OCI-LY7 (cell line): ENCODE measurements at regions not wholly inside any gene's neighbourhood (a gene's known extent, or its start where the extent isn't known, plus 50 kb on each side); places are given as distances from the start of the nearest gene placed in this dataset.

Source experiments
- BruUV-seq: library from RNA; stranded (reverse); fragments of 400-500 nt; replicated peaks from 2 replicates; lab custom pipeline; 2021; lab: Mats Ljungman, UMichigan
- CTCF ChIA-PET: fragments of 300-600 bp; sonication (Branson Sonifier 250); formaldehyde crosslinking; loops from one replicate; lab custom pipeline; 2022; ENCODE audit warnings: antibody characterized with exemption; ENCODE audit not compliant: unreplicated experiment; lab: Charles Lee
- POLR2A ChIA-PET: fragments of 300-600 bp; sonication (Branson Sonifier 250); formaldehyde crosslinking; loops from one replicate; lab custom pipeline; 2022; ENCODE audit warnings: antibody characterized with exemption; lab: Charles Lee
- DNase-seq: peaks from one replicate; pipeline ENCODE4 v3.0.0-alpha.2; 2015; ENCODE audit warnings: low spot score
- H2AFZ ChIP-seq: fragments of 200-600 bp; sonication (generic), shearing (Covaris generic); 2 replicates; pipeline ENCODE4 v1.6.1; 2014; ENCODE audit warnings: mild to moderate bottlenecking, antibody characterized with exemption, low read length, moderate library complexity
- H3K27ac ChIP-seq: fragments of 200-600 bp; sonication (generic); 2 replicates; pipeline ENCODE4 v1.5.1; 2014; ENCODE audit warnings: mixed run types, low read depth, mild to moderate bottlenecking, moderate library complexity, low read length, inconsistent platforms; ENCODE audit not compliant: poor library complexity, severe bottlenecking
- H3K36me3 ChIP-seq: fragments of 200-600 bp; sonication (generic); 2 replicates; pipeline ENCODE4 v1.6.1; 2014; ENCODE audit warnings: mild to moderate bottlenecking, antibody characterized with exemption, low read length, moderate library complexity, mixed read lengths; ENCODE audit not compliant: insufficient read depth
- H3K4me1 ChIP-seq: fragments of 200-600 bp; sonication (generic); 2 replicates; pipeline ENCODE4 v1.5.1; 2014; ENCODE audit warnings: mild to moderate bottlenecking, low read length; ENCODE audit not compliant: insufficient read depth, poor library complexity, severe bottlenecking
- H3K4me2 ChIP-seq: fragments of 200-600 bp; sonication (generic); 2 replicates; pipeline ENCODE4 v1.6.1; 2014; ENCODE audit warnings: mild to moderate bottlenecking, low read length
- H3K4me3 ChIP-seq: fragments of 200-600 bp; sonication (generic); 2 replicates; pipeline ENCODE4 v1.5.1; 2014; ENCODE audit warnings: mild to moderate bottlenecking, low read depth, low read length; ENCODE audit not compliant: poor library complexity, severe bottlenecking
- H3K79me2 ChIP-seq: fragments of 200-600 bp; sonication (generic); 2 replicates; pipeline ENCODE4 v1.6.1; 2016; ENCODE audit warnings: low read depth, mild to moderate bottlenecking, low read length, moderate library complexity, mixed read lengths; ENCODE audit not compliant: insufficient read depth
- H3K9me2 ChIP-seq: fragments of 200-600 bp; sonication (generic); 2 replicates; pipeline ENCODE4 v1.6.1; 2016; ENCODE audit warnings: mild to moderate bottlenecking, low read length, mixed read lengths; ENCODE audit not compliant: insufficient read depth
- H3K9me3 ChIP-seq: fragments of 200-600 bp; sonication (generic); 2 replicates; pipeline ENCODE4 v1.6.1; 2014; ENCODE audit warnings: mild to moderate bottlenecking, mixed run types, low read length, mixed read lengths
- H4K20me1 ChIP-seq: fragments of 200-600 bp; sonication (generic); 2 replicates; pipeline ENCODE4 v1.6.1; 2014; ENCODE audit warnings: mild to moderate bottlenecking, antibody characterized with exemption, low read length, moderate library complexity, mixed read lengths; ENCODE audit not compliant: insufficient read depth
- EZH2phosphoT487 ChIP-seq: fragments of 200-600 bp; sonication (generic); IDR thresholded peaks from 2 replicates; pipeline ENCODE4 v1.6.1; 2018; ENCODE audit warnings: low read depth, borderline replicate concordance, mild to moderate bottlenecking, mixed run types, antibody characterized with exemption, low read length, moderate library complexity, mixed read lengths
- intact Hi-C: fragments of 100-400 bp; cut with micrococcal nuclease; formaldehyde crosslinking; loops from one replicate; pipeline ENCODE4 v1.10.0; 2022; ENCODE audit not compliant: unreplicated experiment
- TF ChIP-seq, protein P1 (sequence below): fragments of 200-600 bp; sonication (generic); conservative IDR thresholded peaks from 2 replicates; pipeline ENCODE4 v1.5.1; 2014; ENCODE audit warnings: mild to moderate bottlenecking, antibody characterized with exemption, low read length, moderate library complexity, mixed read lengths

DNA sequence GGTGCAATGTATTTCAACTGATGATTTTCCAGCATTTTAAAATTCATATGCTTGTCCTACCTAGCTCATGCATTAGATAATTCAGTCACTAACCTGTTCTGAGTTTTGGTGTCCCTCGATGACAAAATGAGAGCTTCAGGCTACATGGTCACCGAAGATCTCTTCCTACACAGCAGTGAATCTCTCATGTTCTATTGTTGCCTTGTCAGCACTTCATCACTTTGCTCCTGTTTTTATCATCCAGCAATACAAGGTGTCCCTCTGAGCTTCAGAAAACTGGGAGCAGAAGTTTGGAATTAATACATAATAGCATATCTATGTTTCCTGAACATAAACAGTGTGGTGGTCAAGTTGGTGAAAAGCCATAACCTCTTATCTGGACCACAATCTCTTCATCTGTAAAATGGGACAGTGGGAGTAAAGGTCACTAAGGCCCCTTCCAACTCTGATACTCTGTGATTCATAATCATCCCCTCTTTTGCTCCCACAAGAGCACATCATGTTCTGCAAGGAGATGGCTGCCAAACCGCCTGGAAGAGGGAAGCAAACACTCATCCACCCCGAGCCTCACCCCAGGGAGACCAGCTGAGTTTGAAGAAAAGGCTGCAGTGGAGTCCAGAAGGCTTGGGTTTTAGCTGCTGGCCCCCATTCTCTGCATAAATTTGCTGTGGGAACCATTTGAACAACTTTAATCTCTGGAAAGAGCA lies 137.9 kb upstream of the F3 start:
- H3K4me2 ChIP-seq = no peak overlapping the region
- H4K20me1 ChIP-seq = no peaks in the 10 kb centered on the region
- TF ChIP-seq, protein P1, sequence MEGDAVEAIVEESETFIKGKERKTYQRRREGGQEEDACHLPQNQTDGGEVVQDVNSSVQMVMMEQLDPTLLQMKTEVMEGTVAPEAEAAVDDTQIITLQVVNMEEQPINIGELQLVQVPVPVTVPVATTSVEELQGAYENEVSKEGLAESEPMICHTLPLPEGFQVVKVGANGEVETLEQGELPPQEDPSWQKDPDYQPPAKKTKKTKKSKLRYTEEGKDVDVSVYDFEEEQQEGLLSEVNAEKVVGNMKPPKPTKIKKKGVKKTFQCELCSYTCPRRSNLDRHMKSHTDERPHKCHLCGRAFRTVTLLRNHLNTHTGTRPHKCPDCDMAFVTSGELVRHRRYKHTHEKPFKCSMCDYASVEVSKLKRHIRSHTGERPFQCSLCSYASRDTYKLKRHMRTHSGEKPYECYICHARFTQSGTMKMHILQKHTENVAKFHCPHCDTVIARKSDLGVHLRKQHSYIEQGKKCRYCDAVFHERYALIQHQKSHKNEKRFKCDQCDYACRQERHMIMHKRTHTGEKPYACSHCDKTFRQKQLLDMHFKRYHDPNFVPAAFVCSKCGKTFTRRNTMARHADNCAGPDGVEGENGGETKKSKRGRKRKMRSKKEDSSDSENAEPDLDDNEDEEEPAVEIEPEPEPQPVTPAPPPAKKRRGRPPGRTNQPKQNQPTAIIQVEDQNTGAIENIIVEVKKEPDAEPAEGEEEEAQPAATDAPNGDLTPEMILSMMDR = no peak
- no peak for TF ChIP-seq EZH2phosphoT487
- no peak for DNase-seq
- intact Hi-C loops = no loop called here
- no peaks in the 10 kb centered on the region for H3K79me2 ChIP-seq
- H3K9me2 ChIP-seq = no peaks in the 10 kb centered on the region
- ChIA-PET CTCF (no interaction called here), POLR2A (interaction anchor here (0.6 to 1.3 kb wide), 3 partner anchors 13 to 77 kb away, joined by 3 to 5 read pairs (median 3); no protein-coding TSS in a partner anchor)
- no peaks in the 10 kb centered on the region for H3K4me1 ChIP-seq
- H2AFZ ChIP-seq = no peak overlapping the region
- no peaks in the 10 kb centered on the region for H3K9me3 ChIP-seq
- H3K36me3 ChIP-seq = no peaks in the 10 kb centered on the region
- no peak overlapping the region for H3K4me3 ChIP-seq
- no TSS peak for BruUV-seq
- no peak overlapping the region for H3K27ac ChIP-seq

DNA sequence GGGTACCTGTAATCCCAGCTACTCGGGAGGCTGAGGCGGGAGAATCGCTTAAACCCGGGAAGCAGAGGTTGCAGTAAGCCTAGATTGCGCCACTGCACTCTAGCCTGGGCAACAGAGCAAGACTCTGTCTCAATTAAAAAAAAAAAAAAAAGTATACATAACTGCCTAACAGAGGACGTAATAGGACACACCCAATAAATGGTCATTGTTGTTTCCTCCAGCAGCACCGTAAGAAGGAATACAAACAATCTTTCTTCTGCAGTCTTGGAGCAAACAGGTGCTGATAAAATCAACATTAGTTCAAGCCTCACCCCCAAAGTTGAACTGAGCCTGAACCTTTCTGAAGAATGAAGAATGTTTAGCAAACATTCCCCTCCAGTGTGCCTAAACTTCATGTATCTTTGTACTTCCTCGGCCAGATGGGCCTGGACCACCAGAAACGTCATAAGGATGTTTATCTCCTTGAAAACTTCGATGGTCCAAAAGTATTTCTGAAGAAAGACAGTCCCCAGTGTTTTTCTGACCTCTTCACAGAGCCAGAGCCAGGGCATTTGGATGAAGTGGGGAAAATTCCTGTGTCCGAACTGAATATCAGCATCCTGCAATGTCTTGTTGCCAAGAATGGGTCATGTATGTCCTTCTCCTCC lies 136.8 kb upstream of the F3 start:
- no peaks in the 10 kb centered on the region for H3K9me2 ChIP-seq
- H4K20me1 ChIP-seq = no peaks in the 10 kb centered on the region
- no peak overlapping the region for H2AFZ ChIP-seq
- no peaks in the 10 kb centered on the region for H3K79me2 ChIP-seq
- DNase-seq = no peak
- H3K4me3 ChIP-seq = no peak overlapping the region
- POLR2A ChIA-PET = no interaction called here
- no peaks in the 10 kb centered on the region for H3K9me3 ChIP-seq
- H3K27ac ChIP-seq = no peak overlapping the region
- BruUV-seq = no TSS peak
- CTCF ChIA-PET = no interaction called here
- no peaks in the 10 kb centered on the region for H3K36me3 ChIP-seq
- no peaks in the 10 kb centered on the region for H3K4me1 ChIP-seq
- intact Hi-C loops = no loop called here
- H3K4me2 ChIP-seq = no peak overlapping the region
- TF ChIP-seq EZH2phosphoT487 = no peak
- TF ChIP-seq, protein P1 = no peak

- H3K27ac ChIP-seq = no peak overlapping the region
- no peaks in the 10 kb centered on the region for H3K9me2 ChIP-seq
- BruUV-seq = no TSS peak
- H3K4me2 ChIP-seq = no peak overlapping the region
- H3K4me1 ChIP-seq = no peaks in the 10 kb centered on the region
- CTCF ChIA-PET = no interaction called here
- H4K20me1 ChIP-seq = no peaks in the 10 kb centered on the region
- H3K9me3 ChIP-seq = no peaks in the 10 kb centered on the region
- no peaks in the 10 kb centered on the region for H3K79me2 ChIP-seq
- no peak overlapping the region for H2AFZ ChIP-seq
- H3K4me3 ChIP-seq = no peak overlapping the region
- DNase-seq = no peak
- intact Hi-C loops = no loop called here
- POLR2A ChIA-PET = no interaction called here
- no peaks in the 10 kb centered on the region for H3K36me3 ChIP-seq
- no peak for TF ChIP-seq EZH2phosphoT487
- TF ChIP-seq, protein P1 = no peak
Measured at GRCh38 chr1:94677714-94678113, 136.2 kb upstream of the F3 start.
